CD4-positive, alpha-beta T cell (primary cell): ENCODE measurements at regions not wholly inside any gene's neighbourhood (a gene's known extent, or its start where the extent isn't known, plus 50 kb on each side); places are given as distances from the start of the nearest gene placed in this dataset.

Experiments
- ATAC-seq: fragments of 200-7000 bp; cut with Tn5 transposase; one replicate; pipeline ENCODE4 v1.10.0; 2022; ENCODE audit warnings: mild to moderate bottlenecking; ENCODE audit not compliant: poor library complexity
- CTCF ChIA-PET: fragments of 350-600 bp; sonication (Branson Sonifier 250); formaldehyde crosslinking; loops from one replicate; lab custom pipeline; 2021; ENCODE audit warnings: antibody characterized with exemption, inconsistent platforms; lab: Charles Lee
- POLR2A ChIA-PET: fragments of 350-600 bp; sonication (Branson Sonifier 250); formaldehyde crosslinking; loops from one replicate; lab custom pipeline; 2021; ENCODE audit warnings: antibody characterized with exemption, inconsistent platforms; lab: Charles Lee
- DNase-seq, 14 experiments: peaks; one replicate each; pipeline ENCODE4 v3.0.0-alpha.2; 2013 to 2020; ENCODE audit warnings: mixed read lengths in 2 of 14
- H3K27ac ChIP-seq, 2 donors: one replicate each; pipeline versions ENCODE4 v1.5.1 to v1.7.0; 2013; ENCODE audit warnings: low read length in 2 of 2, low read depth in 1 of 2, mild to moderate bottlenecking in 1 of 2
- H3K27me3 ChIP-seq, 2 experiments: 1 replicate in 1 of 2; 2 replicates in 1 of 2; pipeline versions ENCODE4 v1.6.1 to v1.7.0; 2013; ENCODE audit warnings: low read length in 2 of 2, control low read depth in 1 of 2, mild to moderate bottlenecking in 1 of 2, moderate library complexity in 1 of 2; ENCODE audit not compliant: insufficient read depth in 2 of 2, control insufficient read depth in 1 of 2
- H3K36me3 ChIP-seq: one replicate; pipeline ENCODE4 v1.6.1; 2013; ENCODE audit warnings: low read length, control low read depth; ENCODE audit not compliant: insufficient read depth
- H3K4me1 ChIP-seq: one replicate; pipeline ENCODE4 v1.6.1; 2013; ENCODE audit warnings: low read length, control low read depth; ENCODE audit not compliant: insufficient read depth
- H3K4me3 ChIP-seq: one replicate; pipeline ENCODE4 v1.5.1; 2013; ENCODE audit warnings: mild to moderate bottlenecking, low read length, moderate library complexity
- H3K9me3 ChIP-seq, 2 experiments: 1 replicate in 1 of 2; 2 replicates in 1 of 2; pipeline versions ENCODE4 v1.6.1 to v1.7.0; 2013; ENCODE audit warnings: low read length in 2 of 2, mild to moderate bottlenecking in 2 of 2, control low read depth in 1 of 2, moderate library complexity in 1 of 2; ENCODE audit not compliant: control insufficient read depth in 1 of 2, insufficient read depth in 1 of 2
- H3K27ac Mint-ChIP-seq: one replicate; pipeline ENCODE4 v1.8.0; 2020; ENCODE audit warnings: mixed read lengths
- H3K27me3 Mint-ChIP-seq: one replicate; pipeline ENCODE4 v1.8.0; 2021; ENCODE audit warnings: mixed read lengths
- H3K36me3 Mint-ChIP-seq: one replicate; pipeline ENCODE4 v1.8.0; 2021; ENCODE audit warnings: low read depth, mixed read lengths
- H3K4me1 Mint-ChIP-seq: one replicate; pipeline ENCODE4 v1.8.0; 2021; ENCODE audit warnings: low read depth, mixed read lengths
- H3K4me3 Mint-ChIP-seq: one replicate; pipeline ENCODE4 v1.8.0; 2020; ENCODE audit warnings: mild to moderate bottlenecking, mixed read lengths
- H3K9me3 Mint-ChIP-seq: one replicate; pipeline ENCODE4 v1.8.0; 2020; ENCODE audit warnings: mixed read lengths
- CTCF ChIP-seq: fragments of 200-600 bp; IDR thresholded peaks from one replicate; pipeline ENCODE4 v1.8.0; 2022; ENCODE audit warnings: antibody characterized with exemption, mild to moderate bottlenecking
- intact Hi-C, 2 experiments: fragments of 100-400 bp; cut with DNase I in 1 of 2; cut with micrococcal nuclease in 1 of 2; formaldehyde crosslinking; loops; one replicate each; pipeline versions ENCODE4 v1.15.1 to v1.9.0; 2023 to 2025; cut with DNase I, micrococcal nuclease

DNA sequence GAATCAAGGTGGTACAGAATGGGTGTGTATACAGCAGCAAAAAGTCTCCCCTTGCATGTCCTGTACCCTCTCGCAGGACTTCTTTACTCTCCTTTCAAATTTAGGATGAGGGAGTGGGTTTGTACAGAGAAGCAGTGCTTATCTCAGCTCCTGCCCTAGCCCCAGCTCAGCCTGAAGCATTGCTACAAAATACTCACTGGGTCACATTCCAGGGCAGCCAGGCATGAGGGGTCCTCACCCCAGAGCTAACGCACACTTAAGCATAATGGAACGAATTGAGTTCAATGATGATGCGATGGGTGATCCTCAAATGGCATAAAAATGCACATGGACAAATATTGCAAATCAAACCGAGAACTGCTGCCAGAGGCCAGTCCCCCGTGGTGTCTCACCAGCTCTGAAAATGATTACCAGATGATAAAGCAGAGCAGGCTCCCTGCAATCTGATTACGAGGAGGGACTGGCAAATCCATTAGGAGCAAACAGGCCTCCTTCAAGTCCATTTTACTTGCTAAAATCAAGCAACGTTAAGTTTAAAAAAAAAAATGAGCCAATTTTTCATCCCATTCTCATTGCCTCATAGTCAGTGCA is 231.6 kb upstream of the TAS2R1 start:
- ChIA-PET POLR2A (no interaction called here), CTCF (no interaction called here)

GRCh38 chr5:9859808-9860207 is 229.7 kb upstream of the TAS2R1 start:
- no peak for TF ChIP-seq CTCF
- H3K27me3 Mint-ChIP-seq, result no peaks in the 10 kb centered on the region
- peaks cover 7% of the 10 kb centered on the region for H3K9me3 Mint-ChIP-seq
- intact Hi-C loops, result no loop called here
- no peaks in the 10 kb centered on the region for H3K27me3 ChIP-seq
- CTCF ChIA-PET, result no interaction called here
- no peak overlapping the region for H3K4me3 ChIP-seq
- no peak overlapping the region for H3K27ac Mint-ChIP-seq
- no peaks in the 10 kb centered on the region for H3K36me3 Mint-ChIP-seq
- no peak overlapping the region for H3K27ac ChIP-seq
- no peaks in the 10 kb centered on the region for H3K4me1 ChIP-seq
- H3K36me3 ChIP-seq, result no peaks in the 10 kb centered on the region
- no peak overlapping the region for H3K4me3 Mint-ChIP-seq
- ATAC-seq (no peak), DNase-seq (no peak)
- peaks cover 0 to 25% of the 10 kb centered on the region in 2 experiments for H3K9me3 ChIP-seq
- no peaks in the 10 kb centered on the region for H3K4me1 Mint-ChIP-seq
- POLR2A ChIA-PET, result no interaction called here

More for the DNA sequence above, 231.6 kb upstream of the TAS2R1 start:
- Histone ChIP-seq H3K9me3 (peaks cover 14 to 25% of the 10 kb centered on the region in 2 experiments), H3K27me3 (no peaks in the 10 kb centered on the region), H3K36me3 (no peaks in the 10 kb centered on the region), H3K4me3 (no peak overlapping the region), H3K27ac (no peak overlapping the region), H3K4me1 (no peaks in the 10 kb centered on the region)
- intact Hi-C loops, result no loop called here
- no peaks in the 10 kb centered on the region for H3K4me1 Mint-ChIP-seq
- H3K9me3 Mint-ChIP-seq, result peaks cover 18% of the 10 kb centered on the region
- no peak overlapping the region for H3K4me3 Mint-ChIP-seq
- H3K27me3 Mint-ChIP-seq, result no peaks in the 10 kb centered on the region
- H3K36me3 Mint-ChIP-seq, result no peaks in the 10 kb centered on the region
- no peak for DNase-seq
- ATAC-seq, result no peak
- TF ChIP-seq CTCF, result no peak
- H3K27ac Mint-ChIP-seq, result no peak overlapping the region

DNA sequence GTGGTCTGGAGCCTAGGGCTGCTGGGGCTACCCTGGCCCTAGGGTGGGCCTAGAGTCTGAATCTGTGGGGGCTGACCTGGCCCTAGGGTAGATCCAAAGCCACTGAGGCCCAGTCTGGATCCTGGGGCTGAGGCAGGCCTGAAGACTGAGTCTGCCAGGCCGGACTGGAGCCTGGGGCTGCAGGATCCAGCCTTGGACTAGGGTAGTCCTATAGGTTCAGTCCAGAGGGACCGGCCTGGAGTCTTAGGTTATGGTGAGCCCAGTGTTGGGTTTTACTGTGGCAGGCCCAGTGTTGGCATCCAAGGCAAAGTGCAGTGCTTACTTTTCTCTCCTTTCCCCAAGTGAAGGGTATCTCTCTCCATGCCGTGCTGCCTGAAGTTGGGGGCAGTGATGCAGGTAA is 227.9 kb upstream of the TAS2R1 start:
- TF ChIP-seq CTCF, result no peak
- Histone ChIP-seq H3K4me3 (no peak overlapping the region), H3K27me3 (no peaks in the 10 kb centered on the region), H3K36me3 (no peaks in the 10 kb centered on the region), H3K4me1 (no peaks in the 10 kb centered on the region), H3K27ac (no peak overlapping the region), H3K9me3 (peaks cover 0 to 15% of the 10 kb centered on the region in 2 experiments)
- H3K4me1 Mint-ChIP-seq, result no peaks in the 10 kb centered on the region
- ChIA-PET CTCF (no interaction called here), POLR2A (no interaction called here)
- H3K27ac Mint-ChIP-seq, result no peak overlapping the region
- H3K9me3 Mint-ChIP-seq, result peaks cover 4% of the 10 kb centered on the region
- DNase-seq (no peak), ATAC-seq (no peak)
- no peak overlapping the region for H3K4me3 Mint-ChIP-seq
- H3K36me3 Mint-ChIP-seq, result no peaks in the 10 kb centered on the region
- H3K27me3 Mint-ChIP-seq, result no peaks in the 10 kb centered on the region
- intact Hi-C loops, result no loop called here
